HG03039 (cell line): ENCODE measurements at regions not wholly inside any gene's neighbourhood (a gene's known extent, or its start where the extent isn't known, plus 50 kb on each side); places are given as distances from the start of the nearest gene placed in this dataset.
"Not testable (repeated sequence)": the region's sequence is repeated elsewhere in the genome, so short reads cannot be mapped to it uniquely, and the experiment has no call there.

Experiments used
- ATAC-seq: cut with Tn5 transposase; IDR thresholded peaks from one replicate; pipeline ENCODE4 v1.9.1; 2021; ENCODE audit warnings: mild to moderate bottlenecking, moderate library complexity; ENCODE audit not compliant: unreplicated experiment

DNA sequence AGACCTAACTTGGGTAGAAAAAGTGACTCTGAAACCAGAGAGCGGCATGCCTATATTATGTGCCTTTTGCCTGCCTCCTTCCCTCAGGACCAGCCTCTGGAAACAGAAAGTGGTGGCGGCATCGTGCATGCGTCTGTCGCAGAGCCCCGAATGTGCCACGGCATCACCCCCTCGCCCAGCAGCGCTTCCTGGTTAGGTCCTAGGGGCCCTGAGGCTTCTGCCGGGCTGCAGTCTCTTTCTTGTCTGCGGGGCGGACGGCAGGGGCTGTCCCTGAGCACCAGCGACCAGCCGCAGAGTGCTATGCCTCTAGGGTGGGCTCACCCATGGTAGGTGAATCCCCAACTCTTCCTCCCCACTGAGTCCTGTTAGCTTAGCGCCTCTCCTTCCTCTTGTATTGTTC lies 68.7 kb downstream of the VSIG4 start:
- ATAC-seq = no peak

DNA sequence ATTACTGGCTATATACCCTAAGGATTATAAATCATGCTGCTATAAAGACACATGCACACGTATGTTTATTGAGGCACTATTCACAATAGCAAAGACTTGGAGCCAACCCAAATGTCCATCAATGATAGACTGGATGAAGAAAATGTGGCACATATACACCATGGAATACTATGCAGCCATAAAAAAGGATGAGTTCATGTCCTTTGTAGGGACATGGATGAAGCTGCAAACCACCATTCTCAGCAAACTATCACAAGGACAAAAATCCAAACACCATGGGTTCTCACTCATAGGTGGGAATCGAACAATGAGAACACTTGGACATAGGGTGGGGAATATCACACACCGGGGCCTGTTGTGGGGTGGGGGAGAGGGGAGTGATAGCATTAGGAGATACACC lies 72.7 kb downstream of the VSIG4 start:
- ATAC-seq = not testable (repeated sequence)

DNA sequence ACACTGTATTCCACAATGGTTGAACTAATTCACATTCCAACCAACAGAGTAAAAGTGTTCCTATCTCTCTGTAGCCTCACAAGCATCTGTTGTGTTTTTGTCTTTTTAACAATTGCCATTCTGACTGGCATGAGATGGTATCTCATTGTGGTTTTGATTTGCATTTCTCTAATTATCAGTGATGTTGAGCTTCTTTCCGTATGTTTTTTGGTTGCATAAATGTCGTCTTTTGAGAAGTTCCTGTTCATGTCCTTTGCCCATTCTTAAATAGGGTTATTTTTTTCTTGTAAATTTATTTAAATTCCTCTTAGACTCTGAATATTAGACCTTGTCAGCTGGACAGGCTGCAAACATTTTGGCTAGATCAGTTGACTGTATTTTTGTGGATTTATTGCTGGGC lies 78.2 kb downstream of the VSIG4 start:
- ATAC-seq = no peak

DNA sequence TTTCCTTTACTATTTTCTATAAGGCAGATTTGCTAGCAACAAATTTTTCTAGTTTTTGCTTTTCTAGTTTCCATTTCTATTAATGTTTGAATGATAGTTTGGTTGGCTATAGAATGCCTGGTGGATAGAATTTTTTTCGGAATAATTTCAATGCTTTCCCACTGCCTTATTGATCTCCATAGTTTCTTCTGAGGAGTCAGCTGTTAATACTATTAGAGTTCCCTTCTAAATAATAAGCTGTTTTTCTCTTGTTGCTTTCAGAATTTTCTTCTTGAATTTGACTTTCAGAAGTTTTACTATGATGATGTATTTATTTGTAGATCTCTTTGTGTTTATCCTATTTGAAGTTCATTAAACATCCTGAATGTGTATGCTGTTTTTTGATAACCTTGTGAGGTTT lies 91.8 kb downstream of the VSIG4 start:
- no peak for ATAC-seq

DNA sequence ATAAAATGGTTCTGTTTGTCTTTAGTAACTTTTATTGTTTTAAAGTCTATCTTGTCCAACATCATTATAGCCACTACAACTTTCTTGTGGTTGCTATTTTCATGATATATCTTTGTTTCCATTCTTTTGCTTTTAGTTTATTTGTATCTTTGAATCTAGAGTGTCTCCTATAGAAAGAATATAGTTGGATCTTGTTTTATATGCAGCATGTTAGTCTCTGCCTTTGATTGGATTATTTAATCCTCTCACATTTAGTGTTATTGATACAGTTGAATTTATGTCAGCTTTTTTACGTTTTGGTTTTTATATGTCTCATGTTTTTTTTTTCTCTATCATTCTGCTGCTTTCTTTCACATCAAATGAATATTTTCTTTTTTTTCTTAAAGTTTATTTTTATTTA lies 98.1 kb downstream of the VSIG4 start:
- no peak for ATAC-seq

DNA sequence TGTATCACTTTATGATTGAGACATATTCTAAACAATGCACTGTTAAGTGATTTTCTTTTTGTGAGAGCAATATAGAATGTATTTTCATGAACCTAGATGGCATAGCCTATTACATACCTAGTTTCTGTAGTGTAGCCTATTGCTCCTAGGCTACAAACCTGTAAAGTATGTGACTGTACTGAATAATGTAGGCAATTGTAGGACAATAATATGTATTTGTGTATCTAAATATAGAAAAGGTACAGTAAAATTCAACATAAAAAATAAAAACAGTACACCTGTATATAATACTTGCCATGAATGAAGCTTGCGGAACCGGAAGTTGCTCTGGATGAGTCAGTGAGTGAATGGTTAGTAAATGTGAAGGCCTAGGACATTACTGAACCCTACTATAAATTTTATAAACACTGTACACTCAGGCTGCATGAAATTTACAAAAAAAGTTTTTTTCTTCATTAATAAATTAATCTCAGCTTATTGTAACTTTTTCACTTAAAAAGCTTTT lies 106.7 kb downstream of the VSIG4 start:
- ATAC-seq = no peak

DNA sequence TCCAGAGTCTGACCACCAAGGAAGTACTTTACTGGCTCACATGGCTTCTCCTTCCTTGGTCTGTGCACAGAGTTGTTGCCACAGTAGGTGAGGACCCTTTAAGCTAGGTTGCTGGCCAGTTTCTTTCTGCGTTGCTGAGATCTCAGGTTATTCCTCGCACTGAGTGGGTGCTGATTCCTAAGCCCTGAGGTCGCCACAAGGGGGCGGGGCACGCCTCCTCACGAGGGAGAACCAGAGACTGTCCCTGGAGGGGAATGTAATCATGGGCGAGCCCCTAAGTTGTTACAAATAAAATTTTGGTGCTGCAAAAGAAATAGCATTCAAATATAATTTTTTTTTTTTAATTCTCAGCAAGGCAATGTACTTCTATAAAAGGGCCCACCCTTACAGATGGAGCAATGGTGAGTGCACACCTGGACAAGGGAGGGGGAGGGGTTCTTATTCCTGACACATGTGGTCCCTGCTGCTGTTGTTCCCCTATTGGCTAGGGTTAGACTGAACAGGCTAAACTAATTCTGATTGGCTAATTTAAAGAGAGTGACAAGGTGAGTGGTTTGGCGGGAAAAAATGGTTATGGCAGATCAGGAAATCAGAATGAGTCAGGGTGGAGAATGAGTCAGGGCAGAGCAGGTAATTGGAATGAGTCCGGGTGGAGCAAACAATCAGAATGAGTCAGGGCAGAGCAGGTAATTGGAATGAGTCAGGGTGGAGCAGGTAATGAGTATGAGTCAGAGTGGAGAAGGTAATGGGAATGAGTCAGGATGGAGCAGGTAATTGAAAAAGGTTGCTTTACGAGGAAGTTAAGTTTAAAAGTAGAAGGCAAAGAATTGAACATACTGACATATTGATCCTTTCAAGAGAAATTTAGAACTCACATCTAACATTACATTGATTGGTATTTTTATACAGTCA lies 107.5 kb downstream of the VSIG4 start:
- no peak for ATAC-seq

DNA sequence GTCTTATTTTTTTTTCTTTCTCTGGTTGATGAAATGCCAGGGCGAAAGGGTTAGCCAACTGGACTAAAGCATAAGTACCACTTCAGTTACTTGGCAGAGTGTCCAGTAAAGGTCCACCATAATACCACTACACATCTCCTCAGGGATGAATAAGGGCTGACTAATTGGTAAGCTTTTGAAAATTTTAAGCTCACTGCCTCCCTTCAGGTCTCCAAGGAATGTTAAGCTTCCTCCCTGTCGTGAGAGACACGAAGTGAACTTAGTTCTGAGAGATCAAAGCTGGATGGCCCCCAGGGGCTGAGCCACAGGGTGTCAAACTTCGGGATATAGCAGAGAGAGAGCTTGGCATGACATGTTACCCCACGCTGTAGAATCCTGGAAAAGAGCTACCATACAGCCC lies 111.4 kb downstream of the VSIG4 start:
- ATAC-seq = no peak

DNA sequence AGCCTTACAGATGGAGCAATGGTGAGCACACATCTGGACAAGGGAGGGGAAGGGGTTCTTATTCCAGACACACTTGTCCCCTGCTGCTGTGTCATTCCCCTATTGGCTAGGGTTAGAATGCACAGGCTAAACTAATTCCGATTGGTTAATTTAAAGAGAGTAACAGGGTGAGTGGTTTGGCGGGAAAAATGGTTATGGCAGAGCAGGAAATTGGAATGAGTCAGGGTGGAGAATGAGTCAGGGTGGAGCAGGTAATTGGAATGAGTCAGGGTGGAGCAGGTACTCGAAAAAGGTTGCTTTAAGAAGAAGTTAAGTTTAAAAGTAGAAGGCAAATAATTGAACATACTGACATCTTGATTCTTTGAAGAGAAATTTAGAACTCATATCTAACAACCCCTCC lies 112.5 kb downstream of the VSIG4 start:
- not testable (repeated sequence) for ATAC-seq

DNA sequence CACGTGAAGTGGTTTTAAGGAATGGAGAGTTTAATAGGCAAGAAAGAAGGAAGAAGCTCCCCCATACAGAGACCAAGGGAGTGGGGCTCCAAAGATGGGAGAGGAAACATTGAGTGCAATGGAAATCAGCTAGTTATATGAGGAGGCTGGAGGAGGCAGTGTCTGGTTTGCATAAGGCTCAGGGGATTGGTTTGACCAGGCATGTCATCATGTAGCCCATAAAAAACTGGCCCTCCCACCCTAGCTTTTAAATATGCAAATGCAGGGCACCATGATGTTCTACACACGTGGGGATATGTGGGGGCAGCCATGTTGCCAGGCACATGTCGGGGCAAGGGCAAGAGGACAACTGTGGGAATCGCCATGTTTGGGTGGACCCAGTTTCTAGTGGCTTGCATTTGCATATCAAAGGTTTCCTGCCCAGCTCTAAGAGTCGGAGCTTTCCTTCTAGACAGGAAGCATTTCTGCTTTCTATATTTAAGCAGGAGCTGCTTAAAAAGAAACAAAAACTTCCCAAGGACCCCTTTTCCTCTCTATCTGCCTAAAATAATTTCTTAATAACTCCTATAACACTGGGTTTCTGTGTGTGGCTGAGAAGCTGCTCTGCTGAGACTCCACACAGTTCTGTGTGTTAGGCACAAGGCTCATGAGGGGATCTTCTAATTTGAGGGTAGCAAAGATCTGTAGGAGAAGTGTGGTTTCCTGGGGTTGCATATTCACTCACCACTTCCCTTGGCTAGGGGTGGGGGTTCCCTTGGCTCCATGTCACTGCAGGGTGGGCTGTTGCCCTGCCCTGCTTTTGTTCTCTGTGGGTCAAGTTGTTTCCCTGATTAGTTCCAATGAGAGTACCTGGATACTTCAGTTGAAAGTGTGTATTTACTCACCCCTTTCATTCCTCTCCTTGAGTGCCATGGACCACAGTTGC lies 113.5 kb downstream of the VSIG4 start:
- peak; percentile 59 for ATAC-seq

DNA sequence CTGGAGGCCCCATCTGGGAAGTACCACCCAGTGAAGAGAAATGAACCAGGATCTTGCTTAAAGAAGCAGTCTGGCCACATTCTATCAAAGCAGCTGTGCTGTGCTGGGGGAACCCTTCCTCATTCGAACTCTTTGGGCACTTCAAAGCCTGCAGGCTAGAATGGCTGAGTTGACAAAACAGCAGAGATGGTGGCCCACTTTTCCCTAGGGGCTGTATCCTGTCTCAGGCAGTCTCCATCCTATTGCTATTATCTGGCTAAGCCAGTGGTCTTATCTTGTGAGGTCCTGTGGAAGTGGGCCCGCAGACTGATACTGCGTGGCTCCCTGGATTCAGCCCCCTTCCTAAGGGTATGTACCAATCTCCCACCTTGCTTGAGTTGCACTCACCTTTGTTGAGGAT lies 114.3 kb downstream of the VSIG4 start:
- no peak for ATAC-seq

DNA sequence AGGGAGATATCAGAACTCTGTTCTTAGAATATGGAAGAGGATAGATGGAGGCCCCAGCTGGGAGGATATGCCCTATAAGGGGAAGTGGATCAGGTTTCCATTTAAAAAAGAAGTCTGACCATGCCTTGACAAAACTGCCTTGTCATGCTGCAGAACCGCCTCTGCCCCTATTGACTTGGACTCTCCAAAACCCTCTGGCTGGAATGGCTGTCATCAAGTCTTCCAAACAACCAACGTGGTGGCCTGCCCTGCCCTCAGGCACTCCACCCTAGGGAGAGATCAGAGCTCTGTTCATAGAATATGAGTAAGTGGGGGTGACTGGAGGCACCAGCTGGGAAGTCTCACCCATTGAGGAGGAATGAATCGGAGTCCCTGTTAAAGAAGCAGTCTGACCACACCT lies 114.9 kb downstream of the VSIG4 start:
- ATAC-seq = no peak

DNA sequence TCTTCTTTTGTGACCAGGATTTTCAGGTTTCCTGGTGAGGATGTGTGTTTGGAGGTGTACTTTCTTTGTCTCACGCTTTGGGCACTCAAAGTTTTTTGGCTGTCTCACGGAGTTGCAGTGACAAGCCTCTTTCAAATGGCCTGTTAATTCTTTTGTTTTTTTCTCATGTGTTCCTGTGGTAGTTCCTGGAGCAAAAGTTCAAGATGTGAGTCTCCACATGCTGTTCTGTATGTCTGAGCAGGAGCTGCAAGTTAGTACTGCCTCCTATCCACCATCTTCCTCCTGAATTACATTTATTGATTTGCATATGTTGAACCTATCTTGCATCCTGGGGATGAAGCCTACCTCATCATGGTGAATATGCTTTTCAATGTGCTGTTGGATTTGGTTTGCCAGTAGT lies 118.5 kb downstream of the VSIG4 start:
- no peak for ATAC-seq

DNA sequence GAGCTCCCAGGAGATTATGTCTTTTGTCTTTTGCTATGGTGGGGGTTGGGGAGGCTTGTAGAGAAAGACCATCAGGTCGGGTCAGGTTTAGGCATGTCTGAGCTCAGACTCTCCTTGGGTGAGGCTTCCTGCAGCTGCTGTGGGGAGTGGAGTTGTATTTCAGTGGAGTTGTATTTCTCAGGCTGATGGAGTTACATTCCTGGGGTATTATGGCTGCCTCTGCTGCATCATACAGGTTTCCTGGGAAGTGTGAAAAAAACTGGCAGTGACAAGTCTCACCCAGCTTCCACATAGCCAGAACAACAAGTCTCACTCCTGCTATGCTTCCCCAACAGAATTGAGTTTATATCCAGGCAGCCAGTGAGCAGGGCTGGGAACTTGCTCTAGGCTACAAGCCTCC lies 119.3 kb downstream of the VSIG4 start:
- no peak for ATAC-seq

DNA sequence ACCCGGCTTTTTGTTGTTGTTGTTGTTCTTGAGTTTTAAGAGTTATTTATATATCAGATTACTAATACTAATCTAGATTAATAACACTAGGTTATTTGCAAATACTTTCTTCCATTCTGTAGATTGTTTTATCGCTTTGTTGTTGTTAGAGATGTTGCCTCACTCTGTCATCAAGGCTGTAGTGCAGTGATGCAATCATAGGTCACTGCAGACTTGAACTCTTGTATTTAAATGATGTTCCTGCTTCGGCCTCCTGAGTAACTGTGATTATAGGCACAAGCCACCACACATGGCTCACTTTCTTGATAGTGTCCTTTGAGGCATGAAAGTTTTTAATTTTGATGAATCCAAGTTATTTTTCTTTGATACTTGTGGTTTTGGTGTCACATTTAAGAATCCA lies 129.0 kb downstream of the VSIG4 start:
- no peak for ATAC-seq

DNA sequence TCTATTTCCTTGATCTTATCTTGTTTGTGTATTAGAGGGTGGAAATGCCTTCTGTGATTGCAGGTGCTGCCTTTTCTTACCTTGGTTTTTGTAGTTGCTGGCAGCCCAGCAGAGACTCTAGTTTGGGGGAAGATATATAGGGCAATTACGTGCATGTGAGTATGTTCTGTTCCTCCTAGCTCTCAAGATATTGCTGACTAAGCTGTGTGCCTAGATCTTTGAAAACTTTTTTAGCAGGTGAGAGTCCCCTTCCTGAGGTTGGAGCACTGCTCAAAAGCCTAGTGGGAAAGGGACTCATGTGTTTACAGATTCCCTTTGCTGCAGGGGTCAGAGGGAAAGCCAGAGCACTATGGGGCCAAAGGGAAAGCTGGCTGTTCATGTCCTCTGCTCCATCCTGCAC lies 136.1 kb downstream of the VSIG4 start:
- ATAC-seq = no peak

DNA sequence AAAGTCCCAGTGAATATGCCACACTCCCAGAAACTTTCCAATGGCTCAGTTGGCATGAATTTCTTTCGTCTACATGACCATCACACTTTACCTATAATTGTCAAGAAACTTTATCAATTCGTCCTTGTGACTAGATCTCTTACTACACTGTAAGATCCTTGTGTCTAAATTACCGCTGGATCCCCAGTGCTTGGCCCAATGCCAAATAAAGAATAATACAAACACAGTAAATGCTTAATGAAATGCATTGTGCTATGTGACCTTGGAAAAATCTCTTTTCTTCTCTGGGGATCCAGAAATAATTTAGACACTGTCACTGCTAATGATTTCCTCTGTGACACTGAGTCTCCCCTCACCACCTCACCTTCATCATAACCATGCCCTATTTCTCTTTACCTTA lies 137.9 kb downstream of the VSIG4 start:
- no peak for ATAC-seq

DNA sequence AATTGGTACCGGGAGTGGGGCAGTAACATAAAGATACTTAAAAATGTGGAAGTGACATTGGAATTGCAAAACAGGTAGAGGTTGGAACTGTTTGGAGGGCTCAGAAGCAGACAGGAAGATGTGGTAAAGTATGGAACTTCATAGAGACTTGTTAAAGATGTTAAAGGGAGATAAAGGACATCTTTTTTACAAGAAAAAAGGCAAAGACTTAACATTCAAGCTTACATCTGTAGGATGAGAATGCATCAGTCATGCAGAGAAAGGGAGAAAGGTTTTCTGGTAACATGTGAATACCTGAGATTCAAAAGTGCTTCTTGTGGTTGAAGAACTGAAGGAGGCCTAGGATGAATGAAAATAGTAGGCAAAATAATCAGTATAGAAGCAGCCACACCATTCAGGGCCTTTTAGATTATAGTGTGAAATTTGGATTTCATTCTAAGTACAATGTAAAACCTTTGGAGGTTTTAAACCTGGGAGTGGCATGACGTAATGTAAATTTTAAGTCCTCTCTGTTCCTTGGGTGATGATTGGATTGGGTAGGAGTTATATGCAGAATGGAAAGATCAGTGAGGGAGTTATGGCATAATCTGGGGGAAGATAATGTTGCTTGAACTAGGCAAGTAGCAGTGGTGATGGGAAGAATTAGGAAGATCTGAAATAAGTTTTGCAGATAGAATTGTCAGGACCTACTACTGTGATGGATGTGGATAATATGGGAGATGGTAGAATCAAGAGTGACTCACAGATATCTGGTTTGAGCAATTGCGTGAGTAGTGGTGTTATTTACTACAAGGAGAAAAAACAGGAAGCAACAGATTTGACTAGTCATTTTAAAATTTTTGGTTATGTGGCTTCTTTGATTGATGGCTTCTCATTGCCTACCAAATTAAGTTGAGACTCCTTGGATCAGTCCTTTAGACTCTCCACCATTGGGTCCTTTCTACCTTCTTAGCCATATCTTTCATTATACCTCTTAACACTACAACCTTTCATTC lies 138.7 kb downstream of the VSIG4 start:
- no peak for ATAC-seq

DNA sequence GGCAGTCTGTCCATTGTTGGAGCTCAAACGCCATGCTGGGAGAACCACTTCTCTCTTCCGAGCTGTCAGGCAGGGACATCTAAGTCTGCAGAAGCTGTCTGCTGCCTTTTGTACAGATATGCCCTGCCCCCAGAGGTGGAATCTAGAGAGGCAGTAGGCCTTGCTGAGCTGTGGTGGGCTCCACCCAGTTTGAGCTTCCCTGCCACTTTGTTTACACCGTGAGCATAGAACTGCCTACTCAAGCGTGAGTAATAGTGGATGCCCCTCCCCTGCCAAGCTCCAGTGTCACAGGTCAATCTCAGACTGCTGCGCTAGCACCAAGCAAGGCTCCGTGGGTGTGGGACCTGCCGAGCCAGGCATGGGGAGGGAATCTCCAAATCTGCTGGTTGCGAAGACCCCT lies 145.7 kb downstream of the VSIG4 start:
- no peak for ATAC-seq

DNA sequence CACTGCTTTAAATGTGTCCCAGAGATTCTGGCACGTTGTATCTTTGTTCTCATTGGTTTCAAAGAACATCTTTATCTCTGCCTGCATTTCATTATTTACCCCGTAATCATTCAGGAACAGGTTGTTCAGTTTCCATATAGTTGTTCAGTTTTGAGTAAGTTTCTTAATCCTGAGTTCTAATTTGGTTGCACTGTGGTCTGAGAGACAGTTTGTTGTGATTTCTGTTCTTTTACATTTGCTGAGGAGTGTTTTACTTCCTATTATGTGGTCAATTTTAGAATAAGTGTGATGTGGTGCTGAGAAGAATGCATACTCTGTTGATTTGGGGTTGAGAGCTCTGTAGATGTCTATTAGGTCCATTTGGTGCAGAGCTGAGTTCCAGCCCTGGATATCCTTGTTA lies 148.1 kb downstream of the VSIG4 start:
- not testable (repeated sequence) for ATAC-seq
